GM19351 (cell line): ENCODE measurements at regions not wholly inside any gene's neighbourhood (a gene's known extent, or its start where the extent isn't known, plus 50 kb on each side); places are given as distances from the start of the nearest gene placed in this dataset.
A peak's percentile ranks its signal among the peaks of the same experiment; 100 is the strongest.

Experiments
- ATAC-seq: cut with Tn5 transposase; IDR thresholded peaks from one replicate; pipeline ENCODE4 v1.9.1; 2021; ENCODE audit warnings: mild to moderate bottlenecking, moderate library complexity; ENCODE audit not compliant: unreplicated experiment

DNA sequence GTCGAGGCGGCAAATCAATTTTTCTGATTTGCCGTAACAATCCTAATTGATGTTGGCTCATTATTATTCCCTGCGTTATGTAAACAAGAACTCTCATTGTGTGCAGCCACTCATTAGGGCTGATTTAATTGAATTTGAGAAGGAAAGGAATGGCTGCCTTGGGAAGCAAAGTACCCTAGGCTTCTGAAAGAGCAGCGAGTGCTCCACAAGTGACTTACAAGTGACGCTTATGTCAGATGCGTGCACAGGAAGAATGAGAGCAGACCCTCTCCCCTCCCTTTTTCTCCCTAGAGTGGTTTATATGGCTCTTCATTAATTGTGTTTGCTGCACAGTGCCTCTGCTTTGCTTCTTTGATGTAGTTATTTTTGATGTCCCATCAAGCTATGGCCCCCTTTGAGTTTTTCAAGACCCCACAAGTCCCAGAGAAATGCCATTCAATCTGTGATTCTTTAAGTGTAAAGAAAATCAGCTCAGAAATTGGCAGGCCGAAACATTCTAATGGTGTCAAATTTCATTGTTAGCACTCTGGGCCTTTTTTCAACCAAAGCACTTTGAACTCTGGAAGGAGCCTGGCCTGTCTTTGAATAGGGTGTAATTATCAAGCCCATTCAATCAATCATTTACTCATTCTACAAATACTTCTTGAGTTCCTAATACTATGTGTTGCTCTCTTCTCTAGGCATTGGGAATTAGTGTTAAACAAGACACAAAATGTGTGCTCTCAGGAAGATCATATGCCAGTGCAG is 86.8 kb upstream of the VAV3 start:
- no peak for ATAC-seq

DNA sequence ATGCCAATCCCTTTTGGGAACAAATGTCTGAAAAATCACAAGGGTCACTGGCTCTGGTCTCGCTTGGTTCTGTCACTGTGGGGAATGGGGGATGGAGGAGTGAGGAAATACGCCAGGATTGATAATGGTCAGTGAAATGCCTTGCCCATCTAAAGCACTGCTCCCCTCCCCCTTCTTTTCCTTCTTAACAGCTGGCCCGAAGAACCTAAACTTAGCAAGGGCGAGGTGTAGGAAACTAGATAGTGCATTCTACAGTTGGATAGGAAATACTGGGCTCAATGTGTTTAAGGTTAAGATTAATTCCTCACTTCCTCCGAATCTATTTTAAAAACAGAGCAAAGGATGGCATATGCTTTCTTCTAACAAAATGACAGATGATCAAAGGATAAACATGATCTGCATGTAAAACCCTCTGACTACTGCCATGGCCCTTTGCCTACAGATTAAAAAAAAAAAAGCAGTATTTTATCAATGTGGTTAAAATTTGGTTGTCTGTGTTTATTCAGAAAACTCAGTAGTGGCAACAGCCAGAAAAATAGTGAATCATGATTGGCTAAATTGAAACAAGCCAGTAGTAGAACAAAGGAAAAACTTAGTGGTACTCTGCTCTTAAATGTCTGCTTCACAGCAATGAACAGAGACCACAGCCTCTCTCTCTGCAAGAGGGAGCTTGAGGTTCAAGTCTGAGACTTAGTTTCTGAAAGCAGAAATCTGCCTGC is 86.1 kb upstream of the VAV3 start:
- no peak for ATAC-seq

DNA sequence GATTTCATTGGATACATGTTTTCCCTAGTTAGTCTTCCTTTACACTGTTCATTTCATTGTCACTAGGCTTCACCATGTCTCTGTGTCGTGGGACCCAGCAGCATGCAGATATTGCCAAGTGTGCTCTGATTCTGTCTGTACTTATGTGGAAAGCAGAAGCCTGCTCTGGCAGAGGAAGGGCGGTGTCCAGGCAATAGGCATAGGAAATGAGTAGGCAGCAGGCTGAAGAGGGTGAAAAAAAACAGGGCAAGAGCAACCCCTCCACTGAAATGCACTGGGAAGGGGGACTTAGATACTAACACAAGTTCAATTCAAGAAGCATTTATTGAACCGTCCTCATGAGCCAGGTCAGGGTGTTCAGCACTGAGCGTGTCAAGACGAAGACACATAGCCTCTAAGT is 85.2 kb upstream of the VAV3 start:
- no peak for ATAC-seq

DNA sequence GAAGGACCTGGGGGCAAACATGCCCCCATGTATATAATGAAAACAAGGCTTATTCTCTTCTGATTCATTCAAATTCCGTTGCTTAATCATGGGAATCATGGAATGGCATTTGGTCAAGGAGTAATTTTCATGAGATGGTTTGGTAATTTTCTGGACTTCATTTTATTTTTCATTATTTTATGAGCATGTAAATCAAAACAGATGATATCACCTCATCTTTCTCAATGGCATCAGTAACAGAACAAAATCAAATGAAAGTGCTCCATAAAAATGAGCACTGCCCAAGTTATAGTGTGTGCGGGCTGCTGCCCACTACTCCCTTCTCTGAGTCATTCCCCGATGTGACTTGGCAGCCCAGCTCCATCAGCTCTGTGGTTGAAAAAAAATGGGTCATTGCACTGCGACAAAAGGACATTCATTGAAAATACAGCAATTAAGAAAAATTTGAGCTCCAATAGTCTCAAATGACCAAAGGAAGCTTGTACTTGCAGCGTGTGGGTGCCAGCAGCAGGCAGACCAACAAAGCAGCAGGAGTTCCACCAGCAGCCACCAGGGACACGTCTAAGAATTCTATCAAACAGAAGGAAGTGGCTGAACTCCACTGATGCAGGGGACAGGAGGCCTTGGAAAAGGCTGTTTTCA is 84.3 kb upstream of the VAV3 start:
- peak; percentile 78 for ATAC-seq

- no peak for ATAC-seq
Observed at GRCh38 chr1:108048301-108049177, 83.6 kb upstream of the VAV3 start.

DNA sequence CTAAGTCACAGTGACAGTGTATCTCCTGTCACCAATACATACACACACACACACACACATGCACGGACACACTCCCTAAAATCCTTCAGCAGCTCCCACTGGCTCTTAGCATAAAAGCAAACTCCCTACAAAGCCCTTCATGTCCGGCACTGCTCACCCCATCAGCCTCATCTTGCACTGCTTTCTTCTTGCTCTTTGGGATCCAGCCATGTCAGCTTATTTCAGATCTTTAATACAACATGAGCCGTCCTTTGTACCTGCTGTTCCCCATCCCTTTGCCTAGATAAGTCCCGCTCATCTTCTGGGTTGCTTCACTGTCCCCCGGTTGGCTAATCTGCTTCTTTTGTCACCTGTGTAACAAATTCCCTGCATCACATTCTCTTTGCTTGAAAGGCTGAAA is 82.1 kb upstream of the VAV3 start:
- ATAC-seq: no peak

DNA sequence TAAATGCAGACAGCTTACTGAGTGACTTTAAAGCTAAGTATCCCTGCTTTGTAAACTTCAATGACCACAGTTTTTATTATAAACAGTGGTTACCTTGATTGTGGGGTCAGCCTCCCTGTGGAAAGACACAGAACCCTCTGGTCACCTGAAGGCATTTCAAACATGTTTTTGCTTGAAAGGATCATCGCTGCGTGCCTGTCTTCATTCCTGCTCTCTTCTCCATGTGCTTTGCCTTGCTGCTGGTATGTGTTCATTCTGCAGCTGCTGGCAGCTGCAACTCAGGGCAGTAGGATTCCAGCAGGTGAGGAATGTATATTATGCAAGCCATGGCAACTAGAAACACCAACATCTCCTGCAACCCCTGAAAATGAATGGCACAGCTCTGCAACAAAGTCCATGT is 81.0 kb upstream of the VAV3 start:
- no peak for ATAC-seq

- no peak for ATAC-seq
Observed at GRCh38 chr1:108045460-108045859, 80.5 kb upstream of the VAV3 start.

DNA sequence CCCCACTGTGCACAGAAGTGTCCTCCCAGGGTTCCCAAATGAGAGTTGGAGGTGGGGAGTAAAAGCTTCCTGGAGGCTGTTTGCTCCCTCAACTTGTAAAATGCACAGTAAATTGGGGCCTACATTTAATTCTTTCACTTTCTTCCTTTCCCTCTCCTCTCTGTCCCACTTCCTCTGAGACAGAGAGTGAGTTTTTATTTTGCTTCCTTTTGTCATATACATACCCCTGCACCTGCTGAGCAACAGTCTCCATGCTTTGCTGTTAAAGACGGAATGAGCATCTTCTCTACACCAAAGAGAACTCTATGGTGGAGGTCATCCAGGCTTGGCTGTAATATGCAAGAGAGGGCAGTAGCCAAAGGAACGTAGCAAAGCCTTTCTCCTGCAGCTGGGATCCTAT is 79.3 kb upstream of the VAV3 start:
- ATAC-seq: no peak

DNA sequence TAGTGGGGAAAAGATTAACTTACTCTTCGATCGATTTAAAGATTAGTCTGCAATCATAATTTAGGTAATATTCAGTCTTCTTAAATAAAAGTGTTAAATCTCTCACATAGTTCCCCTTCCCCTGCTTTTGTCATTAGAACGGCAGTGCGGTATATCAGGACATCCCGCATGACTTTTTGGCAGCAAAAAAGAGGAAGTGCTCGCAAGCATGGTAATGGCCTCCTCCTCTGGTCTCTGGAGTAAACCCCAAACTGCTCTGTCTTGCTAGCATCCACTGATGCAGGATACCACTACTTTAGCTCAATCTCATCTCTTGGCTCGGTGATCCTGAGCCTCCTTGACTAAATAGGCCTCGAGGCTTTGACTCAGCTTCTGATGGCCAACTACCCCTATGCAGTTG is 78.7 kb upstream of the VAV3 start:
- peak; percentile 59 for ATAC-seq

DNA sequence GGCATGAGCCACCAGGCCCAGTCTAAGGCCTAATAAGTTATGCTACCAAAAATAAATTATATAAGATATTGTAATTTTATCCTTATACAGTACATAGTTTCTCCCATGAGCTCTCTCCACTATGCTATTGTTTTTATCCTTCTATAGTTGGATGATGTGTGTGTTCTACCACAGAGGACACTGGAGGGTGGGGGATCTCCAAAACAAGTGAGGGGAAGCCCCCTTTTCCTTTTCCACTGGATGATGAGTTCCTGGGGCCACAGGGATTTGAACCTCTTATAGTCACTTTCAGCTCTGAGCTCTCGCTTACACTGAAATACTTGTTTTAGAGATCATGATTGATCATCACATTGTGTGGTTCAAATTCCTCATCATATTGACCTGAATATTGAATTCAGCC is 77.6 kb upstream of the VAV3 start:
- no peak for ATAC-seq

GRCh38 chr1:108041360-108042142 is 76.6 kb upstream of the VAV3 start:
- ATAC-seq: peak; percentile 68

DNA sequence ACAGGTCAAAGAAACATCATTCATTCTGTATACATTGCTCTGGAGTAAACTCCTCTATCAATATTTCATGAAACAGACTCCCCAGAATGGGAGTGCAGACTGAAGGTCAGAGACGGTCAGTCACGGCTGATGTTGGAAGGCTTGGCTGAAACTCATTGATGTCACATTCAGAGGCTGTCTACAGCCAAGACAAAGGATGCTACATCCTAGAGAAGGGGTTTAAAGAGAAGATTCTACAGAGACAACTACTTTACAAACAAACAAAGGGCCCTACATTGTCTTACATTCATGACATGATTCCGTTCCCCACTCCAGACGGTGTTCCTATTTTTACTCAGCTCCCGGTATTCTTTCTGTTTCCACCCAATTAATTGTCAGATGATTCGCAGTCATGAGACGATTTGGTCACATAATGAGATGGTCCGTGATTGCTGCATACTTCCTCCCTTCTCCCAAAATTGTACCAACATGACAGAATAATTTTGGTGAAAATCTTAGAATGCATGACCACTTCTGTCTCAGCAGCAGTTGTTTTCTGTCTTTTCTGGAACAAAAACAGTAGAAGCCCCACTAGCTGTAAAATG is 73.8 kb upstream of the VAV3 start:
- ATAC-seq: no peak

GRCh38 chr1:108036796-108037562 is 72.0 kb upstream of the VAV3 start:
- ATAC-seq: no peak

- no peak for ATAC-seq
Observed at GRCh38 chr1:108034396-108034795, 69.4 kb upstream of the VAV3 start.

GRCh38 chr1:108033550-108033951 is 68.6 kb upstream of the VAV3 start:
- no peak for ATAC-seq

GRCh38 chr1:108028841-108029388 is 63.9 kb upstream of the VAV3 start:
- no peak for ATAC-seq

- no peak for ATAC-seq
Observed at GRCh38 chr1:108027389-108027788, 62.4 kb upstream of the VAV3 start.

DNA sequence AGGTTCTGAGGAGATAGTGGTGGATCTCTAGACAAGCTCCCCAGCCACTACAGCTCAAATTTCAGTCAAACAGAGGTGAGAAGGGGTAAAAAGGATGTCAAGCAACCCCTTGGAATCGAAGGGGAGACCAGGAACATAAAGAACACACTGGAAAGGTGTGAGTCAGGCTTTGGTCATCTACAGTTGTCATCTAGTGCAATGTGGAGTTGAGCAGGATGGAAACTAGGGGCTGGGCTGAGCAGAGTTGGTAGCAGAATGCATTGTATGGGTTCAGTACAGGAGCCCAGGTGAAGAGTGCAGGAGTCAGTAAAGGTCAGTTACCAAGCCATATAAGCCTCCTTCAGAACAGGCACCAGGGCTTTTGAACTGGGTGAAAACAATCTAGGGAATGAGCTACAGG is 52.7 kb upstream of the VAV3 start:
- ATAC-seq: no peak
